ENCODE measurements at regions not wholly inside any gene's neighbourhood (a gene's known extent, or its start where the extent isn't known, plus 50 kb on each side); places are given as distances from the start of the nearest gene placed in this dataset.

DNA sequence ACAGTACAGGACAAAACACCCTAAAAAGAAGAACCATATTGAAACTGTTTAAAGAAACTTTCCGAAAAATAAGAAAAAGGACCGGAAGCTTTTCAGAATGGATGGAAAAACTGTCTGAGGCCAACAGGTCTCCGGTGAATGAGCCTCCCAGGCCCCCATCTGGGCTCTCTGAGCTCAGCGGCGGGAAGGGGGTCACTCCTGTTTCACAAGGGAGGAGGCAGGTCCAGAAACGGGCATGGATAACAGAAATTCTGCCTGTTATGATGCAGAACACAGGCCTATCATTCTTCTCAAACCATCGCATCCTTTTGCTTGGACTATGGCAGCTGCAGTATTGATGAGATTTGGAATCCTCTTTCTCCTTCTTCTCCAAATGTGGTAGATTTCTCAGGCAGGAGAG lies 58.9 kb upstream of the SHH start:
- no peak for DNase-seq

DNA sequence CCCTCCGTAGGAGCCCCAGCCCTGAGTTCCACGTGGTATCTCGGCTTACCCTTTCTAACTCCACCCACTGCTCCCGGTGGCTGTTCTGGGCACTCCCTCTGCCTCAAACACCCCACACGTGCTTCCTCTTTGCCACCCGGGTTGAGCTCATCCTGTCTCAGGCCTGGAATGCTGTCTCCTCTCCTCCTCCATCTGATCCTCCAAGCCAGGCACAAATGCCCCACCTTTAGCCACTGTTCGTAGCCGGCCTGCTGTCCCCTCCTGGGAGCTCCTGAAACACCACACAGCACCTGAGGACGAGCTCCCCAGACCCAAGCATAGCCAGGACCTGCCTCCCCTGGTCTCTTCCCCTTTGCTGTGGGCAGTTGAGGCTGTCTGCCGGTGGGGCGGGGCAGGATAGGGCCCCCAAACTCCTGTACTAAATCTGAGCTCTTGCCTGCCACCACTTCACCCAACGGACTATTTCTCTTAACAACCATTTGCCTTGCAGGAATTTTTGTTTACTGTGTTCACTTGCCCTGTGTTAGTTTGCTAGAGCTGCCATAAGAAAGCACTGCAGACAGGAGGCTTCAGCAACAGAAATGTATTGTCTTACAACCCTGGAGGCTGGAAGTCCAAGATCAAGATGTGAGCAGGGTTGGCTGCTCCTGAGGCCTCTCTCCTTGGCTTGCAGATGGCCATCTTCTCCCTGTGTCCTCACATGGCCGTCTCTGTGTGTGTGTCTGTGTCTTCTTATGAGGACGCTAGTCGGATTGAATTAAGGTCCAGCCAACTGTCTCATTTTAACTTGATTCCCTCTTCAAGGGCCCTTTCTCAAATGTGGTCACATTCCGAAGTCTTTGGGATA lies 58.3 kb upstream of the SHH start:
- no peak for DNase-seq

DNA sequence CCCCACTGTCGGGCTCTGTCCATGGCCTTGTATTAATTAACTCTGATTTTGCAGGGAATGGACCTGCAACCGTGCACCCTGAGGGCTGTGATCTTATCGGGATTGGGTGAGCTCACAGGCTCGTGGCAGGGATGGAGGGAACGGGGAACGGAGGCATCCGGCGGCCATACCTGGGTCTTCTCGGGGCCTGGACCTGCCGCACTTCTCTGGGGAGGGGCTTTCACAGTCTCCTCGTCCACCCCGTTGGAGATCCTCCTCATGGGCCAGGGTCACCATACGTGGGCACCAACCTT lies 57.5 kb upstream of the SHH start:
- DNase-seq = no peak

DNA sequence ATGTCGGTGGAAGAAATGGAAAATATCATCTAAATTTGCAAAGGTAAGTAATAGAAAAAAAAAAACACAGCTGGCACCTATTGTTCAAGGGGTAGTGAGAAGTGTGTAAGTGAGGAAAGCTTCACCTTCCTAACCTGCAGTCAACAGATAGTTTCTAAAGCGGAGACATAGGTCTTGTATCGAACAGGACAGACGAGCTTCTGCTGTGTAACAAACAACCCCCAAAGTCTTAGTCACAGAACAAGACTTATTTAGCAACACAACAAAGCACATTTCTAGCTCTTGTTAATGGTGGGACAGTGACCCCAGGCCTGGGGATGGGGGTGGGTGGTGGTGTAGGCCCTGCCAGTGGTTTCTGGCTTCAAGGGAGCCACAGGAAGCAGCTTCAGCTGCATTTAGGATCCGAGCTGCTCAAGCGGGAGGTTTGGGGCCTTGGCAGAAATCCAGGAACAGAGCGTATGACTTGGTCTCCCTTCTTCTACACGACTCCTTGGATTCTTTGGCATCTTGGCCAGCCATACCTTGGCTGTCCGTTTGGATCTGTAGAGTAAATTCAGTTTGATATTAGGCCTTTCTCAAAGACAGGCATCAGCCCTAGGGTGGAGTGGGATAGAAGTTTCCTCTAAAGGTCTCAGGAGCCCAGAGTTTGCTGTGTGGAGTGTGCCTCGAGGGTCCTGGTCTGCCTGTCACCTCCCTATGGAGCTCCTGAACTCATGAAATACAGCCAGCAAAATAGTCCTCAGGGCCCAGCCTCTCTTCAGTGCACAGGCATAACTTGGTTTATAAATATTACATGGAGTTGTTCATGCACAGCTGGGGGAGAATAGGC lies 56.9 kb upstream of the SHH start:
- no peak for DNase-seq

DNA sequence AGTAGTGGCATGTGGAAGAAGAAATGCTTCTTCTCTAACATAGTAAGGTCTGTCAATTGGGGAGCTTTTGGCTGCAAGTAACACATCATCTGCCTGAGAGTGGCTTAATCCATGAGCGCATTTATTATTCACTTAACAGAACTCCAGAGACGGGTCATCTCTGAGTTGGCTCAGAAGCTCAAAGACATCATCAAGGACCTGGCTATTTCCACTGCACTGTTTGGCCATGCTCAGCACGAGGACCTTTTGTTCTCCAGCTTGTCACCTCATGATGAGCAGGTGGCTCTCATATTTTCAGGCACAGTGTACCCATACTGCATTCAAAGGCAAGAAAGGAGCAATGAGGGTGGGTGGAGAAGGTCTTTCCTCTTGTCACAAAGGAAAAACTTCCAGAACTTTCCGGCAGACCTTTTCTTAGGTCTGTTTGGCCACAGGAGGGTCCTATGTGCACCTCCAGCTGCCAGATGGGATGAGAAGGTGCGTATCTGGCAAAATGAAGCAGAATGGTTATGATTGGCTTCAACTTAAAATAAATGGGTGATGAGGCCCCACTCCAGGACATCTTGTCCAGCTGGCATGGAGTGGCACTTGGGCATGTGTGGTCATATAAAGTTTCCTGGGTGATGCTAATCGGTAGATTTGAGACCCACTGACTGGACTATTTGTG lies 55.6 kb upstream of the SHH start:
- no peak for DNase-seq

DNA sequence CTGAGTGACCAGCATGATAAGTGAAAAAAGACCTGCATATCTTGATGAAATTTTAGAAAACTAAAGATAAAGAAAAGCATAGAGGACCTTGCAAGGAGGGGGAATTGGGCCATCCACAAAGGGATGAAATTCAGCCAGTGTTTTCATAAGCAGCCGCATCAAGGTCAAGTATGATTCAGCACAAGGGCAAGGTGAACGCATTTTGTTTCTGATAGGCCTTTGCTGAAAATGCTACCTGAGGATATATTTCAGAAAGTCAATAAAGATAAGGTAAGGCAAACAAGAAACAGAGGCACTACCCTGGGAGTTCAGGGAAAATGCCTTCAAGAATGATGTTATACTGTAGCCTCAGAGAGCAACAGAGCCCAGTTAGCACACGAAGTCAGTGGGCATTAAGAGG lies 55.0 kb upstream of the SHH start:
- no peak for DNase-seq

DNA sequence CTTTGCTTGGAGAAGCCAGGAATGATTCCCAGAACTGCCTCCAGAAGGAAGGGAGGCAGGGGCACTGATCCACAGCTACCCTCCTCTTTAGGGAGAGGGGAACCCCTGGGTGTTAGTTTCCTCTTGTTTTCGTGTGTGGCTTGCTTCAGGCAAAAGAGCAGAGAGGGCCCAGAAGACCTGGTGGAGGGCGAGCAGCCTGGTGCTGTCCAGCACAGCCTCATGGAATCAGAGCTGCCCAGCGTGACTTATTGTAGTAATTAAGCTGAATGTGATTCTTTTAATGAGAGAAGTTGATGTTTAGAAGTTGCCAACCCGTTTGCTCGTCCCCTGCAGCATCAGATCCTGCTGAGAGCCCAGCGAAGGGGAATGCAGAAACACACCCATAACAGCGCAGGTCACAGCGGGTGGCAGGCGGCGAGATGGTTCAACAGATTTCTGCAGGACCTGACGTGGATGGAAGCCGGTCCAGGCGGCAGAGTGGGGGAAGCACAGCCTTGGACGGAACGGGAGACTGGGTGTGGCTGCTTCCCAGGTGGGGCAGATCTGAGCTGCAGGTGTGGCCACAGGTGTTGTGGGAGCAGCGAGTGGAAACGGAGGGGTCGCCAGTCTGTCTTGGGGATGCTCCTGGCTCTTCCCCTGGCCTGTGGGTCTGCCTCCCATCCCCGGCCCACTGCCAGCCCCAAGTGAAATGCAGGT lies 53.7 kb upstream of the SHH start:
- no peak for DNase-seq

DNA sequence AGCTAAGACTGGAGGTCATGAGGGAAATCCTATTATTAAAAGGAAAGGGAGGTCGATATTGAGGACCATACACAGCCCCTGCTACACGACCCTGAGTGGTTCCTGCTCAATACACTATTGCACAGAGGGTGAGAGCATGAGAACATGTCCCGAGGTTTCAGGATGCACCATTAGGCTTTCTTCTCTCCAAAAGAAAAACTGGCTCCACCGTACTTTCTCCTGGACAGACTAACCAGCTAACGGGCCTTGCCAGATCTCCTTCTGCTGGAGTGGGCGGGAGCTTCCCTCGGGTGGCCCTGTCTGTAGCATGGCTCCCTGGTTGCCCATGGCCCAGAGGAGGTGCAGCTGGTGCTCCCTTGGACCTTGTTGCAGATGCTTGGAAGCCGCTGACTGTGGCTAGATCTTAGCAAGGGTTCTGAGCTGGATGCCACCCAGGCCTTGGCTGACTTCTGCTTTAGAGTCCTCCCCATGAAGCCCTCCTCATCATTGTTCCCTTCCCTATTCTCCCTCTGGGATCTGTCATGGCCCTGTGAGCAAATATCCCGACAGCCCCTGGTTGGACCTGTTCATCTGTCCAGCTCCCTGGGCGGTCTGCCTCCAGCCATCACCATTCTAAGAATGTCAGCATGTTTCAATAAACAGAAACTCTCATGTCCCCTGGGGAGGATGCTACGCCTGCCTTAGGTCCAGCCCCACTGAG lies 52.9 kb upstream of the SHH start:
- DNase-seq = no peak

DNA sequence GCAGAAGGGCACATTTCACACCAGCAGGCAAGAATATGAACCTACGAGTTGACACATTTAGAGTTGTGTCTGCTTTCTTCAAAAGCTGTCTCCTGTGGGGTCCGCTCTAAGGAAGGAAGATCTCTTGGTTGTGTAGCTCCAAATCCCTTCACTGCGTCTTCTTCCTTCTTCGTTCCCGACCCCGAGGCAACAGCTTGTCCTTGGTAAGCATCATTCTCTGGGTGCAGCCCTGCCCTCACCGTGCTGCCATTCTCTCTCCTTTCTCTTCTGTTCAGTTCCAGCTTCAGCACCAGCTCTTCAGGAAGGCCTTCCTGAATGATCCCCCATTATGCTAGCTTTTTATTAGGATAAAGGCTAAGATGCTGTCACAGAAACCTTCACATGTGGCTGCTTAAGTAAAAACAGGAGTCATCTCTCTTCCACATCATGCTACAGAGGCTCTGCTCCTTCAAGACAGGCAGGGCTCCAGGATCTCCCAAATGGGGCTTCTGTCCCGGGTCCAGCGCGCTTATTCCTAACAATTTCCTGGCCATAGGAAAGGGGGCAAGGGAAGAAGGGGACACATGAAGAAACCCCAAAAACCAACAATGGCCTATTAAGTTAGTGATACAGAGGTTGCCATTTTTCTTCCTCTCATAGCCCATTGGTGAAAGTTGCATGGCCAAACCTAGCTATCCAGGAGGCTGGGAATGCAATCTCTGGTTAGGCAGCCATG lies 52.2 kb upstream of the SHH start:
- no peak for DNase-seq

DNA sequence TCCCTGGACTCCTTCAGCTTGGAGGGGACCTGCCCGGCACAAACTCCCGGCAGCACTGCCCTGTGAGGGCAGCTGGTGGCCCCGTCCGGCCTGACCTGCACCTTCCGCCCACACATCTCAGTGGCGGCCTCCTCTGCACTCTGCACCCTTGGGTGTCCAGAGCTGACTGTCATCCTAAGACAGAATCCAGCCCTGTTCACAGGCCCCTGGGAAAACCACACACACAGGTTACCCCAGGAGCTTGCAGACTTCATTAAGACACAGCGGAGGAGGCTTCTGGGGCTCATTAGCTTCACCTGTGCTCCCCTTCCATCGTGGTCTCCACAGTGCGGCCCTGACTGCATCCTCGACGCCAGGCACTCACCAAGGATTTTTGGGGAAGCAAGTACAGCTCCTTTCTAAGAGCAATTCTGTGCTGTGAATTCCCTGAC lies 51.5 kb upstream of the SHH start:
- DNase-seq = no peak

DNA sequence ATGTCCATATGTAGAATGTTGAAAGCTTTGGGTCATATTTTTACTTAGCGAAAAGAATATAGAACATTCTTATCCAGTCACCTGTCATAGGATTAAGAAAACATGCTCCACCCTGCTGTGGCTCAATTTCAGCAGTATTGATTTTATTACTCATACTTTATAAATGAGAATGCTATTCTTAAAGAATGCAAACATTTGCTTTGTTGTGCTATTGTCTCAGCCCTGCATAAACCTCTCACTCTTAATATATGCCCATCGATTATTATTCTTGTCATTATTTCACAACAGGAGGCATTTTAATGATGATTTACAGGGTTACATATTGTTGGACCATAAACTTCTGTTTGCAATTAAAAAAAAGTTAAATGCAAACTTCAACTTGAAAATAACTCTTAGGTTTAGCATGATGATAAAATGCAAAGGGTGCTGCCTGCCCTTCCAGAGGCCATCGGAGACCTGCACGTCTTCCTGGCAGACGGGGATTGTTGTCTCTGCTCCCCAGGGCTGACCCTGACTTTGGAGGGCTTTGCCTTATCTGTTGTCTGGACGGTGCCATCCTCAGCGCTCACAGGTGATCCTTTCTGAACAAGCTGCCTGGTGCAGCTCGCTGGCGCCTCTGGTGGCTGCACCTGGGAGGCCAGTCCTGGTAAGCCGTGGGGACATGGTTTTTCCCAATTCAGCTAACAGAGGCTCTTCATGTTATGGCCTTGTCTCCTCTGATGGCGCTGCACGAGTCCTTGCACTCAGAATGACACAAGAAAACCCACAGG lies 50.0 kb upstream of the SHH start:
- no peak for DNase-seq

All from activated naive CD4-positive, alpha-beta T cell (primary cell).